Loucy (cell line): ENCODE measurements at regions not wholly inside any gene's neighbourhood (a gene's known extent, or its start where the extent isn't known, plus 50 kb on each side); places are given as distances from the start of the nearest gene placed in this dataset.

Experiments
- CTCF ChIP-seq: fragments of 200-600 bp; sonication (generic); conservative IDR thresholded peaks from 2 replicates; pipeline ENCODE4 v1.5.1; 2014; ENCODE audit warnings: mild to moderate bottlenecking, antibody characterized with exemption, low read length
- EZH2phosphoT487 ChIP-seq: fragments of 200-600 bp; IDR thresholded peaks from 2 replicates; pipeline ENCODE4 v1.6.1; 2018; ENCODE audit warnings: antibody characterized with exemption, mild to moderate bottlenecking, moderate library complexity, borderline replicate concordance

DNA sequence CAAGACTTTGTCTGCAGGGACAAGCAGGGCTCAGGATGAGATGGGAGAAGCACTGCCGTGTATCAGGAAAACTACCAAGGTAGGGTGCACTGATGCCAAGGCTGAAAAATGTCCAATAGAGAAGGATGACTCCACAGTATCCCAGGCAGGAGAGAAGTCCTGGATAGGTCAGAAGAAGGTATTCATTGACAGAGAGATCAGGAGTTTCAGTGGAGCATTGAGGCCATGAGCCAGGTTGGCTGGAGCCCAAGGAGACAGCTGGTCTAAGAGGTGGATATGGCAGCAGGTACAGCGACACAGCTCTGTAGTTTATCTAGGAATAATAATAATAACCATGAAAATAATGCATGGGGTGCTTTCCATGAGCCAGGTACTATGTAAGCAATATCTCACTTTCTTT is 180.9 kb downstream of the EXOC5 start:
- TF ChIP-seq CTCF (no peak), EZH2phosphoT487 (no peak)
